MM.1S (cell line): ENCODE measurements at regions not wholly inside any gene's neighbourhood (a gene's known extent, or its start where the extent isn't known, plus 50 kb on each side); places are given as distances from the start of the nearest gene placed in this dataset.

Experiments
- DNase-seq: peaks from one replicate; pipeline ENCODE4 v3.0.0-alpha.2; 2015
- H2AFZ ChIP-seq: fragments of 300-600 bp; sonication (generic); 2 replicates; pipeline ENCODE4 v1.6.0; 2016; ENCODE audit warnings: antibody characterized with exemption, low read length
- H3F3A ChIP-seq: fragments of 300-600 bp; sonication (generic); 2 replicates; pipeline ENCODE4 v1.6.1; 2016; ENCODE audit warnings: mild to moderate bottlenecking, antibody characterized with exemption, low read length, moderate library complexity, mixed read lengths; ENCODE audit not compliant: insufficient read depth
- H3K27ac ChIP-seq: fragments of 300-600 bp; sonication (generic); 2 replicates; pipeline ENCODE4 v1.5.1; 2016; ENCODE audit warnings: mild to moderate bottlenecking, low read length
- H3K27me3 ChIP-seq: fragments of 300-600 bp; sonication (generic); replicated peaks from 2 replicates; pipeline ENCODE4 v1.6.0; 2016; ENCODE audit warnings: low read length; ENCODE audit not compliant: insufficient read depth
- H3K36me3 ChIP-seq: fragments of 300-600 bp; sonication (generic); replicated peaks from 2 replicates; pipeline ENCODE4 v1.6.1; 2016; ENCODE audit warnings: mild to moderate bottlenecking, low read length, mixed read lengths; ENCODE audit not compliant: insufficient read depth
- H3K4me1 ChIP-seq: fragments of 300-600 bp; sonication (generic); 2 replicates; pipeline ENCODE4 v1.6.1; 2016; ENCODE audit warnings: low read length, mixed read lengths
- H3K4me2 ChIP-seq: fragments of 300-600 bp; sonication (generic); 2 replicates; pipeline ENCODE4 v1.6.0; 2016; ENCODE audit warnings: low read depth, low read length
- H3K4me3 ChIP-seq: fragments of 300-600 bp; sonication (generic); 2 replicates; pipeline ENCODE4 v1.5.1; 2016; ENCODE audit warnings: low read length, mixed read lengths
- H3K79me2 ChIP-seq: fragments of 300-600 bp; sonication (generic); 2 replicates; pipeline ENCODE4 v1.6.1; 2016; ENCODE audit warnings: mixed run types, low read length, mixed read lengths
- H3K9ac ChIP-seq: fragments of 300-600 bp; sonication (generic); 2 replicates; pipeline ENCODE4 v1.6.1; 2016; ENCODE audit warnings: low read length, mixed read lengths
- H3K9me2 ChIP-seq: fragments of 300-600 bp; sonication (generic); replicated peaks from 2 replicates; pipeline ENCODE4 v1.6.1; 2016; ENCODE audit warnings: mild to moderate bottlenecking, low read length, mixed read lengths; ENCODE audit not compliant: insufficient read depth
- H3K9me3 ChIP-seq: fragments of 300-600 bp; sonication (generic); replicated peaks from 2 replicates; pipeline ENCODE4 v1.6.1; 2016; ENCODE audit warnings: mild to moderate bottlenecking, low read length, mixed read lengths; ENCODE audit not compliant: insufficient read depth
- H4K20me1 ChIP-seq: fragments of 300-600 bp; sonication (generic); 2 replicates; pipeline ENCODE4 v1.6.1; 2016; ENCODE audit warnings: mild to moderate bottlenecking, low read length, moderate library complexity, mixed read lengths; ENCODE audit not compliant: insufficient read depth
- EZH2 ChIP-seq: fragments of 300-600 bp; sonication (generic); optimal IDR thresholded peaks from 2 replicates; pipeline ENCODE3; 2017; ENCODE audit warnings: low read depth, mild to moderate bottlenecking, antibody characterized with exemption, low read length, mixed read lengths
- EZH2phosphoT487 ChIP-seq: fragments of 300-600 bp; sonication (generic); IDR thresholded peaks from 2 replicates; pipeline ENCODE4 v1.6.1; 2018; ENCODE audit warnings: antibody characterized with exemption, low read length
- TF ChIP-seq, protein P1 (sequence below): fragments of 300-600 bp; sonication (generic); IDR thresholded peaks from 2 replicates; pipeline ENCODE4 v1.5.1; 2016; ENCODE audit warnings: antibody characterized with exemption, low read length, mixed read lengths

- no peak overlapping the region for H2AFZ ChIP-seq
- TF ChIP-seq EZH2 = no peak
- no peak for TF ChIP-seq EZH2phosphoT487
- TF ChIP-seq, protein P1, sequence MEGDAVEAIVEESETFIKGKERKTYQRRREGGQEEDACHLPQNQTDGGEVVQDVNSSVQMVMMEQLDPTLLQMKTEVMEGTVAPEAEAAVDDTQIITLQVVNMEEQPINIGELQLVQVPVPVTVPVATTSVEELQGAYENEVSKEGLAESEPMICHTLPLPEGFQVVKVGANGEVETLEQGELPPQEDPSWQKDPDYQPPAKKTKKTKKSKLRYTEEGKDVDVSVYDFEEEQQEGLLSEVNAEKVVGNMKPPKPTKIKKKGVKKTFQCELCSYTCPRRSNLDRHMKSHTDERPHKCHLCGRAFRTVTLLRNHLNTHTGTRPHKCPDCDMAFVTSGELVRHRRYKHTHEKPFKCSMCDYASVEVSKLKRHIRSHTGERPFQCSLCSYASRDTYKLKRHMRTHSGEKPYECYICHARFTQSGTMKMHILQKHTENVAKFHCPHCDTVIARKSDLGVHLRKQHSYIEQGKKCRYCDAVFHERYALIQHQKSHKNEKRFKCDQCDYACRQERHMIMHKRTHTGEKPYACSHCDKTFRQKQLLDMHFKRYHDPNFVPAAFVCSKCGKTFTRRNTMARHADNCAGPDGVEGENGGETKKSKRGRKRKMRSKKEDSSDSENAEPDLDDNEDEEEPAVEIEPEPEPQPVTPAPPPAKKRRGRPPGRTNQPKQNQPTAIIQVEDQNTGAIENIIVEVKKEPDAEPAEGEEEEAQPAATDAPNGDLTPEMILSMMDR = no peak
- H3K36me3 ChIP-seq = no peaks in the 10 kb centered on the region
- no peak overlapping the region for H3K27ac ChIP-seq
- H3K9me2 ChIP-seq = no peaks in the 10 kb centered on the region
- no peak overlapping the region for H3K9ac ChIP-seq
- H3K79me2 ChIP-seq = no peaks in the 10 kb centered on the region
- H3K27me3 ChIP-seq = no peaks in the 10 kb centered on the region
- no peaks in the 10 kb centered on the region for H4K20me1 ChIP-seq
- no peak overlapping the region for H3K4me2 ChIP-seq
- no peak overlapping the region for H3K4me3 ChIP-seq
- no peaks in the 10 kb centered on the region for H3F3A ChIP-seq
- H3K4me1 ChIP-seq = no peaks in the 10 kb centered on the region
- no peak for DNase-seq
- H3K9me3 ChIP-seq = no peaks in the 10 kb centered on the region
Measured at GRCh38 chr14:43249116-43249515, 1258.0 kb downstream of the FSCB start.

DNA sequence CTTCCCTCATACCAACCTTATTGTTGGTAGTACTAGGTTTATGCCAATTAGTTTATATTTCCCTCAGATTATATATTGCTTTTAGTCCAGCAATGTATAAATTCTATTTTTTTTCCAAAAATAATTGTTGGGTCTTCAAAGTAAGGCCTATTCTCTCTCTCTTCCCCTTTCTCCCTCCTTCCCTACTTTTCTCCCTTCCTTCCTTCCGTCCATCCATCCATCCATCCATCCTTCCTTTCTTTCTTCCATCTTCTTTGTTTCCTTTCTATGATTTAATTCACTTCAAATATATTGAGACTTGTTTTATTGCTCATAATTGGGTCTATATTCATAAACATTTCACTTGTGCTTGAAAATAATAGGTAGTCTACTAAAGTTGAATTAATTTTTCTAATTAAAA lies 1259.2 kb downstream of the FSCB start:
- Histone ChIP-seq H3K79me2 (no peaks in the 10 kb centered on the region), H3K9ac (no peak overlapping the region), H3K4me3 (no peak overlapping the region), H3K9me3 (no peaks in the 10 kb centered on the region), H2AFZ (no peak overlapping the region), H4K20me1 (no peaks in the 10 kb centered on the region), H3F3A (no peaks in the 10 kb centered on the region), H3K4me2 (no peak overlapping the region), H3K36me3 (no peaks in the 10 kb centered on the region), H3K4me1 (no peaks in the 10 kb centered on the region), H3K9me2 (no peaks in the 10 kb centered on the region), H3K27me3 (no peaks in the 10 kb centered on the region), H3K27ac (no peak overlapping the region)
- DNase-seq = no peak
- TF ChIP-seq, protein P1 = no peak
- TF ChIP-seq EZH2 (no peak), EZH2phosphoT487 (no peak)

- TF ChIP-seq, protein P1 = no peak
- TF ChIP-seq EZH2phosphoT487 = no peak
- TF ChIP-seq EZH2 = no peak
- Histone ChIP-seq H3K4me2 (no peak overlapping the region), H3K36me3 (no peaks in the 10 kb centered on the region), H2AFZ (no peak overlapping the region), H3K27me3 (no peaks in the 10 kb centered on the region), H3K9me3 (no peaks in the 10 kb centered on the region), H3K4me3 (no peak overlapping the region), H3K27ac (no peak overlapping the region), H3K9ac (no peak overlapping the region), H4K20me1 (no peaks in the 10 kb centered on the region), H3K9me2 (no peaks in the 10 kb centered on the region), H3F3A (no peaks in the 10 kb centered on the region), H3K79me2 (no peaks in the 10 kb centered on the region), H3K4me1 (no peaks in the 10 kb centered on the region)
- DNase-seq = no peak
Measured at GRCh38 chr14:43244142-43244625, 1262.9 kb downstream of the FSCB start.
